ENCODE measurements at regions not wholly inside any gene's neighbourhood (a gene's known extent, or its start where the extent isn't known, plus 50 kb on each side); places are given as distances from the start of the nearest gene placed in this dataset.

DNA sequence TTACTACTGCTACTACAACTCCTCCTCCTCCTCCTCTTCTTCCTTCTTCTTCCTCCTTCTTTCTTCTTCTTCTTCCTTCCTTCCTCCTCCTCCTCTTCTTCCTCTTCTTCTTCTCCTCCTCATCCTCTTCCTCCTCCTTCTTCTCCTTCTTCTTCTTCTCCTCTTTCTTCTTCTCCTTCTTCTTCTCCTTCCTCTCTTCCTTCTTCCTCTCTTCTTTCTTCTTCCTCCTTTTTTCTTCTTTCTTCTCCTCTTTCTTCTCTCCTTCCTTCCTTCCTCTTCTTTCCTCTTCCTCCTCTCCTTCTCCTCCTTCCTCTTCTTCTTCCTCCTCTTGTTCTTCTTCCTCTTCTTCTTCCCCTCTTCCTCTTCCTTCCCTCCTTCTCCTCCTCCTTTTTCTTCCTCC lies 94.7 kb upstream of the MYO16 start:
- DNase-seq: no peak

- DNase-seq: no peak
These were observed 79.5 kb upstream of the MYO16 start for GRCh38 chr13:108549934-108550333.

- no peak for DNase-seq
These were observed 77.7 kb upstream of the MYO16 start for GRCh38 chr13:108551674-108552073.

GRCh38 chr13:108558489-108558888 lies 70.9 kb upstream of the MYO16 start:
- DNase-seq: no peak

GRCh38 chr13:108560093-108560492 lies 69.3 kb upstream of the MYO16 start:
- no peak for DNase-seq

- DNase-seq: no peak
These were observed 68.3 kb upstream of the MYO16 start for GRCh38 chr13:108561149-108561548.

GRCh38 chr13:108566413-108567170 lies 62.8 kb upstream of the MYO16 start:
- DNase-seq: no peak

DNA sequence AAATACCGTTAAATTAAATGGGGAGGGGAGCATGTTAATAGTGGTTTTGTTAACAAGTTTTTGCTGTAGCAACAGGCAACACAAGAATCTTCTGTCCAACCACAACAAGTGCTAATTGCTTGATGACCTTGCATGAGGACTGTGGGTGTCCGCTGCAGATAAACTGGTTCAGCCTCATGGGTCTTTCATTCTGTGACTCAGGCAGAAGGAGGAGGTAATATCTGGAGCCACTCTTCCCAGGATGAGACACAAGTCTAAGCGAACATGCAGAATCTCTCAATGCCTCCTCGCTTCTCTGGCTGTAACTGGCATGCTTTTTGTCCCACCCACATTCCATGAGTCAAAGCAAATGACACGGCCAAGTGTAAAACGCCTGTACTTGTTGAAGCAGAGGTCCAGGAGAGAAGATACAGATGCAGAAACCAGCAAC lies 56.6 kb upstream of the MYO16 start:
- DNase-seq: no peak

- no peak for DNase-seq
These were observed 56.0 kb upstream of the MYO16 start for GRCh38 chr13:108573455-108573854.

- DNase-seq: no peak
These were observed 54.6 kb upstream of the MYO16 start for GRCh38 chr13:108574856-108575255.

- no peak for DNase-seq
These were observed 54.0 kb upstream of the MYO16 start for GRCh38 chr13:108575430-108575829.

All from NCI-H526 (cell line).